HCT116 (cell line): ENCODE measurements at regions not wholly inside any gene's neighbourhood (a gene's known extent, or its start where the extent isn't known, plus 50 kb on each side); places are given as distances from the start of the nearest gene placed in this dataset.

Experiments
- ATAC-seq: fragments of 200-7000 bp; cut with Tn5 transposase; 2 replicates; pipeline ENCODE4 v1.9.1; 2020; ENCODE audit warnings: mild to moderate bottlenecking, moderate library complexity
- BruUV-seq: library from RNA; stranded (reverse); fragments of 400-500 nt; replicated peaks from 2 replicates; lab custom pipeline; 2021; lab: Mats Ljungman, UMichigan
- CTCF ChIA-PET: fragments of 300-600 bp; sonication (Branson Sonifier 250); formaldehyde crosslinking; loops from one replicate; lab custom pipeline; 2021; ENCODE audit warnings: antibody characterized with exemption; lab: Charles Lee
- POLR2A ChIA-PET: fragments of 300-600, 350-600 bp; sonication (Branson Sonifier 250); formaldehyde crosslinking; loops from one replicate; lab custom pipeline; 2021; ENCODE audit warnings: antibody characterized with exemption; lab: Charles Lee
- RAD21 ChIA-PET, 2 experiments: fragments of 300-600 bp; sonication (Branson Sonifier 250); formaldehyde crosslinking; loops; one replicate each; lab custom pipeline; 2023; ENCODE audit warnings: low total read pairs in 2 of 2; ENCODE audit not compliant: uncharacterized antibody in 2 of 2, unreplicated experiment in 2 of 2, low non-redundant PET in 1 of 2; lab: Charles Lee
- DNase-seq: peaks from one replicate; pipeline ENCODE4 v3.0.0-alpha.2; 2010; ENCODE audit warnings: low read depth, low spot score
- H2AFZ ChIP-seq: fragments of 200-600 bp; shearing (Covaris generic), sonication (generic); 2 replicates; pipeline ENCODE4 v1.6.1; 2017; ENCODE audit warnings: low read depth, mixed run types, mixed read lengths, antibody characterized with exemption, low read length; ENCODE audit not compliant: poor library complexity, severe bottlenecking
- H3K27ac ChIP-seq: 2 replicates; pipeline ENCODE4 v1.5.1; 2012; ENCODE audit warnings: low read depth, low read length
- H3K27me3 ChIP-seq: fragments of 200-600 bp; sonication (generic); 2 replicates; pipeline ENCODE4 v1.6.1; 2016; ENCODE audit warnings: mixed run types, low read length, mixed read lengths; ENCODE audit not compliant: insufficient read depth
- H3K36me3 ChIP-seq, 2 experiments: fragments of 200-500 bp in 1 of 2; fragments of 200-600 bp in 1 of 2; sonication (Bioruptor generic) in 1 of 2; sonication (generic) in 1 of 2; 2 replicates each; pipeline versions ENCODE4 v1.5.1 to v1.6.1; 2014 to 2016; ENCODE audit warnings: low read length in 2 of 2, inconsistent platforms in 1 of 2, mixed read lengths in 1 of 2, mixed run types in 1 of 2; ENCODE audit not compliant: insufficient read depth in 2 of 2, control insufficient read depth in 1 of 2
- H3K4me1 ChIP-seq, 2 experiments: fragments of 200-600 bp in 1 of 2; sonication (generic) in 1 of 2; 2 replicates each; pipeline versions ENCODE4 v1.5.1 to v1.6.1; 2012 to 2017; ENCODE audit warnings: low read length in 2 of 2, inconsistent platforms in 1 of 2, mild to moderate bottlenecking in 1 of 2, mixed read lengths in 1 of 2, mixed run types in 1 of 2, moderate library complexity in 1 of 2; ENCODE audit not compliant: insufficient read depth in 2 of 2, control insufficient read depth in 1 of 2
- H3K4me2 ChIP-seq: fragments of 200-600 bp; sonication (generic); 2 replicates; pipeline ENCODE4 v1.6.1; 2017; ENCODE audit warnings: mixed run types, low read length, mixed read lengths
- H3K4me3 ChIP-seq, 2 experiments: fragments of 200-600 bp in 1 of 2; sonication (generic) in 1 of 2; replicated peaks in 1 of 2; 2 replicates each; pipeline ENCODE4 v1.5.1; 2011 to 2016; ENCODE audit warnings: low read length in 2 of 2, control low read depth in 1 of 2, low read depth in 1 of 2, mild to moderate bottlenecking in 1 of 2, mixed read lengths in 1 of 2, mixed run types in 1 of 2
- H3K79me2 ChIP-seq: fragments of 200-600 bp; sonication (generic); 2 replicates; pipeline ENCODE4 v1.6.1; 2017; ENCODE audit warnings: mild to moderate bottlenecking, mixed run types, low read length, moderate library complexity, mixed read lengths; ENCODE audit not compliant: insufficient read depth
- H3K9ac ChIP-seq: fragments of 200-600 bp; sonication (generic); 2 replicates; pipeline ENCODE4 v1.6.1; 2016; ENCODE audit warnings: low read length, mixed read lengths
- H3K9me2 ChIP-seq: fragments of 200-600 bp; sonication (generic), shearing (Covaris generic); 2 replicates; pipeline ENCODE4 v1.6.1; 2017; ENCODE audit warnings: mixed run types, mild to moderate bottlenecking, moderate library complexity; ENCODE audit not compliant: insufficient read depth
- H3K9me3 ChIP-seq, 2 experiments: fragments of 200-500 bp in 1 of 2; fragments of 200-600 bp in 1 of 2; sonication (Bioruptor generic) in 1 of 2; sonication (generic) in 1 of 2; 2 replicates each; pipeline ENCODE4 v1.6.1; 2014 to 2017; ENCODE audit warnings: low read length in 2 of 2, mixed read lengths in 2 of 2, inconsistent platforms in 1 of 2, low read depth in 1 of 2, mild to moderate bottlenecking in 1 of 2, mixed run types in 1 of 2, moderate library complexity in 1 of 2; ENCODE audit not compliant: control insufficient read depth in 1 of 2, insufficient read depth in 1 of 2
- H4K20me1 ChIP-seq: fragments of 200-600 bp; sonication (generic), shearing (Covaris generic); 2 replicates; pipeline ENCODE4 v1.6.1; 2017; ENCODE audit warnings: mixed run types, mild to moderate bottlenecking, moderate library complexity; ENCODE audit not compliant: insufficient read depth
- CEBPB ChIP-seq: IDR thresholded peaks from 2 replicates; pipeline ENCODE4 v1.6.1; 2012; ENCODE audit warnings: low read depth
- CTCF ChIP-seq, 3 experiments: fragments of 200-600 bp in 1 of 3; sonication (generic) in 1 of 3; IDR thresholded peaks in 2 of 3; conservative IDR thresholded peaks in 1 of 3; 2 replicates each; pipeline ENCODE4 v1.5.1; 2012 to 2017; ENCODE audit warnings: low read depth in 2 of 3, low read length in 2 of 3, antibody characterized with exemption in 1 of 3, borderline replicate concordance in 1 of 3, control low read depth in 1 of 3, mild to moderate bottlenecking in 1 of 3, mixed read lengths in 1 of 3, mixed run types in 1 of 3, moderate library complexity in 1 of 3; ENCODE audit not compliant: insufficient read depth in 1 of 3
- MAX ChIP-seq: IDR thresholded peaks from 2 replicates; pipeline ENCODE4 v1.6.1; 2012
- REST ChIP-seq: IDR thresholded peaks from 2 replicates; pipeline ENCODE4 v1.6.1; 2012; ENCODE audit warnings: low read depth
- ZBTB33 ChIP-seq: IDR thresholded peaks from 2 replicates; pipeline ENCODE4 v1.6.1; 2011; ENCODE audit warnings: mild to moderate bottlenecking, low read length, moderate library complexity; ENCODE audit not compliant: insufficient replicate concordance; ENCODE audit errors: extremely low read depth
- intact Hi-C: fragments of 100-400 bp; cut with micrococcal nuclease; formaldehyde crosslinking; loops from 2 replicates; pipeline ENCODE4 v1.10.0; 2022

GRCh38 chr4:161206528-161207080 lies 957.2 kb downstream of the FSTL5 start:
- ChIA-PET POLR2A (no interaction called here), CTCF (no interaction called here), RAD21 (no interaction called here)
- H3K27ac ChIP-seq, result no peak overlapping the region
- TF ChIP-seq MAX, result no peak
- no peak for TF ChIP-seq CTCF (IDR thresholded peaks at IDR 0.05 in 2 of 3, conservative IDR thresholded peaks at IDR 0.05 in 1 of 3; ENCODE audit: borderline replicate concordance in 1 of 3, insufficient read depth in 1 of 3, low read depth in 2 of 3, low read length in 2 of 3)
- TF ChIP-seq ZBTB33, result no peak
- TF ChIP-seq CEBPB, result no peak
- TF ChIP-seq REST, result no peak
- no peak overlapping the region for H3K9ac ChIP-seq
- no peaks in the 10 kb centered on the region for H3K9me3 ChIP-seq
- no peaks in the 10 kb centered on the region for H3K27me3 ChIP-seq
- H3K36me3 ChIP-seq, result no peaks in the 10 kb centered on the region
- H3K4me2 ChIP-seq, result no peak overlapping the region
- H4K20me1 ChIP-seq, result no peaks in the 10 kb centered on the region
- intact Hi-C loops, result no loop called here
- ATAC-seq (no peak), DNase-seq (no peak)
- H2AFZ ChIP-seq, result peak overlapping the region; percentile 76
- no peaks in the 10 kb centered on the region for H3K4me1 ChIP-seq
- H3K79me2 ChIP-seq, result no peaks in the 10 kb centered on the region
- no peak overlapping the region for H3K4me3 ChIP-seq
- BruUV-seq, result no TSS peak
- H3K9me2 ChIP-seq, result no peaks in the 10 kb centered on the region
